K562 (cell line): ENCODE measurements at regions not wholly inside any gene's neighbourhood (a gene's known extent, or its start where the extent isn't known, plus 50 kb on each side); places are given as distances from the start of the nearest gene placed in this dataset.
"Not testable (repeated sequence)": the region's sequence is repeated elsewhere in the genome, so short reads cannot be mapped to it uniquely, and the experiment has no call there.

ENCODE experiments used
- ATAC-seq: fragments of 200-7000 bp; cut with Tn5 transposase; 3 replicates; pipeline ENCODE4 v1.9.1; 2020; ENCODE audit warnings: moderate library complexity
- BruUV-seq: library from RNA; stranded (reverse); fragments of 400-500 nt; replicated peaks from 2 replicates; lab custom pipeline; 2021; lab: Mats Ljungman, UMichigan
- CTCF ChIA-PET: fragments of 300-600 bp; formaldehyde crosslinking; extraction: SDS; loops from one replicate; lab custom pipeline; 2021; ENCODE audit warnings: low intra/inter-chr PET ratio; lab: Yijun Ruan, JAX
- POLR2A ChIA-PET: fragments of 300-600, 350-650 bp; sonication (Branson Sonifier 250); formaldehyde crosslinking; extraction: SDS; loops from one replicate; lab custom pipeline; 2021; ENCODE audit warnings: antibody characterized with exemption, inconsistent platforms; lab: Yijun Ruan, JAX
- DNase-seq, 4 experiments: peaks; one replicate each; pipeline versions ENCODE4 v3.0.0 to v3.0.0-alpha.2; 2011 to 2018; ENCODE audit warnings: low spot score in 3 of 4, mixed read lengths in 3 of 4; ENCODE audit errors: extremely low read depth in 1 of 4
- FAIRE-seq: peaks from 2 replicates; lab custom pipeline; 2011; peaks lifted over from hg19 to GRCh38; lab: Jason Lieb, UNC
- H2AFZ ChIP-seq: 2 replicates; pipeline ENCODE4 v1.6.0; 2011; ENCODE audit warnings: low read depth, low read length, control low read depth, inconsistent platforms
- H3K27ac ChIP-seq: fragments of 200-600 bp; 3 replicates; pipeline ENCODE4 v1.8.0; 2011; ENCODE audit warnings: low read depth, mild to moderate bottlenecking, control low read depth, inconsistent platforms, low read length, moderate library complexity, mixed read lengths; ENCODE audit errors: extremely low read depth
- H3K27me3 ChIP-seq, 2 experiments: fragments of 300-600 bp in 1 of 2; 2 replicates in 1 of 2; 3 replicates in 1 of 2; pipeline versions ENCODE4 v1.6.0 to v1.8.0; 2011; ENCODE audit warnings: inconsistent platforms in 2 of 2, low read length in 2 of 2, mild to moderate bottlenecking in 1 of 2, mixed read lengths in 1 of 2, moderate library complexity in 1 of 2; ENCODE audit not compliant: control insufficient read depth in 2 of 2, insufficient read depth in 2 of 2
- H3K36me3 ChIP-seq: fragments of 300-600 bp; 3 replicates; pipeline ENCODE4 v1.8.0; 2011; ENCODE audit warnings: mild to moderate bottlenecking, low read length, inconsistent platforms; ENCODE audit not compliant: control insufficient read depth, insufficient read depth
- H3K4me1 ChIP-seq, 2 experiments: fragments of 200-600 bp in 1 of 2; replicated peaks in 1 of 2; 2 replicates in 1 of 2; 3 replicates in 1 of 2; pipeline versions ENCODE4 v1.5.1 to v1.8.0; 2011; ENCODE audit warnings: inconsistent platforms in 2 of 2, low read length in 2 of 2, mild to moderate bottlenecking in 1 of 2, mixed read lengths in 1 of 2, moderate library complexity in 1 of 2; ENCODE audit not compliant: control insufficient read depth in 2 of 2, insufficient read depth in 2 of 2
- H3K4me2 ChIP-seq: 2 replicates; pipeline ENCODE4 v1.6.1; 2011; ENCODE audit warnings: low read length, control low read depth, inconsistent platforms, mixed read lengths; ENCODE audit not compliant: insufficient read depth
- H3K4me3 ChIP-seq: fragments of 200-600 bp; sonication (generic), shearing (Covaris generic); 2 replicates; pipeline ENCODE4 v1.5.1; 2016; ENCODE audit warnings: control low read depth, inconsistent platforms
- H3K79me2 ChIP-seq: fragments of 200-600 bp; 3 replicates; pipeline ENCODE4 v1.8.0; 2011; ENCODE audit warnings: low read length, inconsistent platforms; ENCODE audit not compliant: control insufficient read depth, insufficient read depth
- H3K9ac ChIP-seq, 2 experiments: 2 replicates each; pipeline versions ENCODE4 v1.6.0 to v1.6.1; 2011; ENCODE audit warnings: low read depth in 2 of 2, low read length in 2 of 2, control low read depth in 1 of 2, inconsistent platforms in 1 of 2, mild to moderate bottlenecking in 1 of 2, mixed read lengths in 1 of 2; ENCODE audit not compliant: insufficient read depth in 1 of 2
- H3K9me1 ChIP-seq: one replicate; pipeline ENCODE4 v1.6.0; 2011; ENCODE audit warnings: inconsistent platforms, mild to moderate bottlenecking, low read length, moderate library complexity; ENCODE audit not compliant: control insufficient read depth, insufficient read depth
- H3K9me3 ChIP-seq: replicated peaks from 2 replicates; pipeline ENCODE4 v1.5.1; 2011; ENCODE audit warnings: low read depth, low read length, inconsistent platforms; ENCODE audit not compliant: control insufficient read depth, insufficient read depth
- H4K20me1 ChIP-seq: replicated peaks from 2 replicates; pipeline ENCODE4 v1.6.1; 2011; ENCODE audit warnings: low read length, inconsistent platforms, mixed read lengths; ENCODE audit not compliant: control insufficient read depth, insufficient read depth
- CREB5 ChIP-seq: fragments of 250-450 bp; sonication (Bioruptor Pico); IDR thresholded peaks from 2 replicates; pipeline ENCODE4 v1.5.0; 2020; ENCODE audit warnings: mild to moderate bottlenecking
- L3MBTL2 ChIP-seq: fragments of 450-650 bp; IDR thresholded peaks from 2 replicates; pipeline ENCODE4 v1.6.1; 2016; ENCODE audit warnings: mild to moderate bottlenecking, moderate library complexity
- MEF2A ChIP-seq: IDR thresholded peaks from 2 replicates; pipeline ENCODE4 v1.6.1; 2011; ENCODE audit warnings: low read depth, mild to moderate bottlenecking, low read length, moderate library complexity; ENCODE audit not compliant: control insufficient read depth
- MIER1 ChIP-seq: fragments of 450-650 bp; IDR thresholded peaks from 2 replicates; pipeline ENCODE4 v1.6.1; 2016; ENCODE audit warnings: antibody characterized with exemption, mild to moderate bottlenecking, low read depth
- RBM25 ChIP-seq: fragments of 200-400 bp; formaldehyde crosslinking; IDR thresholded peaks from 2 replicates; pipeline ENCODE4 v1.6.1; 2018; ENCODE audit warnings: low read length, low read depth, moderate library complexity; ENCODE audit not compliant: severe bottlenecking
- ZC3H8 ChIP-seq: fragments of 450-650 bp; IDR thresholded peaks from 2 replicates; pipeline ENCODE4 v1.6.1; 2017
- ZNF507 ChIP-seq: conservative IDR thresholded peaks from 2 replicates; pipeline ENCODE4 v1.6.1; 2017; ENCODE audit warnings: missing genetic modification characterization, missing compliant biosample characterization
- WGBS: fragments of 100-300 bp; shearing (Covaris generic); methylation state at CpG from one replicate; pipeline ENCODE4 v1.1.6; 2016; ENCODE audit warnings: low coverage, mixed read lengths; ENCODE audit not compliant: insufficient coverage; ENCODE audit errors: missing lambda C conversion rate; 5-methylcytosine and 5-hydroxymethylcytosine counted together
- in situ Hi-C: fragments of 300-500 bp; cut with MboI; formaldehyde crosslinking; loops from 4 replicates; pipeline ENCODE4 v1.15.0; 2018; ENCODE audit warnings: inconsistent platforms, mixed read lengths
- intact Hi-C: fragments of 100-400 bp; cut with micrococcal nuclease; formaldehyde crosslinking; loops from 2 replicates; pipeline ENCODE4 v1.14.2; 2022

GRCh38 chr18:1668279-1668678, 763.6 kb downstream of the ADCYAP1 start:
- no peaks in the 10 kb centered on the region for H3K36me3 ChIP-seq
- no peak overlapping the region for H3K27ac ChIP-seq
- DNase-seq (no peak), FAIRE-seq (no peak), ATAC-seq (no peak)
- no peak overlapping the region for H3K9ac ChIP-seq
- H3K9me1 ChIP-seq, result no peaks in the 10 kb centered on the region
- no TSS peak for BruUV-seq
- ChIA-PET POLR2A (interaction anchor here (1.7 kb wide), 1 partner anchor 11 kb away, joined by 6 read pairs; no protein-coding TSS in a partner anchor), CTCF (no interaction called here)
- no peaks in the 10 kb centered on the region for H3K27me3 ChIP-seq
- no peak overlapping the region for H3K4me3 ChIP-seq
- no peaks in the 10 kb centered on the region for H3K9me3 ChIP-seq
- TF ChIP-seq ZC3H8, result no peak
- no peak for TF ChIP-seq CREB5 (CRISPR knock-in tag)
- TF ChIP-seq MIER1, result no peak
- TF ChIP-seq L3MBTL2, result no peak
- no peak for TF ChIP-seq MEF2A
- H3K4me1 ChIP-seq, result no peaks in the 10 kb centered on the region
- 7% methylated on average over 4 of the region's 4 CpGs for WGBS
- in situ Hi-C loops, result no loop called here
- H3K79me2 ChIP-seq, result no peaks in the 10 kb centered on the region
- H4K20me1 ChIP-seq, result no peaks in the 10 kb centered on the region
- no peak overlapping the region for H2AFZ ChIP-seq
- no peak overlapping the region for H3K4me2 ChIP-seq
- intact Hi-C loops, result loop anchor here (10.0 kb wide), 1 partner anchor 803 kb away; no protein-coding TSS in a partner anchor

- BruUV-seq, H3K4me1 ChIP-seq, intact Hi-C loops, CTCF ChIA-PET, H2AFZ ChIP-seq, H3K27me3 ChIP-seq, H3K4me3 ChIP-seq, DNase-seq, POLR2A ChIA-PET, FAIRE-seq, H3K79me2 ChIP-seq, H3K36me3 ChIP-seq, H3K9me1 ChIP-seq, H3K9me3 ChIP-seq, H3K4me2 ChIP-seq, H3K9ac ChIP-seq, H4K20me1 ChIP-seq, ATAC-seq, H3K27ac ChIP-seq, in situ Hi-C loops: not testable (repeated sequence)
- WGBS, result 5% methylated on average over 2 of the region's 2 CpGs
- TF ChIP-seq RBM25, result peak; percentile 22
- TF ChIP-seq ZNF507 (tag), result peak; percentile 94
Observed at GRCh38 chr18:1671710-1672109, 767.0 kb downstream of the ADCYAP1 start.
